ENCODE measurements at regions not wholly inside any gene's neighbourhood (a gene's known extent, or its start where the extent isn't known, plus 50 kb on each side); places are given as distances from the start of the nearest gene placed in this dataset.

DNA sequence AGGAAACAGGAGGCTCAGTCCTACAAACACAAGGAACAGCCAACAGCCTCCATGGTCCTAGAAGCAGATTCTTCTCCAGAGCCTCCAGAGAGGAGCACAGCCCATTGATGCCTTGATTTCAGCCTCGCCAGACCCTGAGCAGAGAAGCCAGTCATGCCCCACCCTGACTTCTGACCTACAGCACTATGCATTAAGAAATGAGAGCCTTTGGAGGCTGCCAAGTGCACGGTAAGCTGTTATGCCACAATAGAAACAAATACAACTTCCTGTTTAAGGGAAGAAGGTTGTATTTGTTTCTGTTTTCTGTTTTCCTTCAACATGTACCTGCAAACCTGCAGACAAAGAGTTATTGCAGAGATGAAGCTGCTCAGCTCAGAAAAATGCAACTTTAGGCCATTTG is 181.3 kb upstream of the AGAP1 start:
- no peak for DNase-seq

DNA sequence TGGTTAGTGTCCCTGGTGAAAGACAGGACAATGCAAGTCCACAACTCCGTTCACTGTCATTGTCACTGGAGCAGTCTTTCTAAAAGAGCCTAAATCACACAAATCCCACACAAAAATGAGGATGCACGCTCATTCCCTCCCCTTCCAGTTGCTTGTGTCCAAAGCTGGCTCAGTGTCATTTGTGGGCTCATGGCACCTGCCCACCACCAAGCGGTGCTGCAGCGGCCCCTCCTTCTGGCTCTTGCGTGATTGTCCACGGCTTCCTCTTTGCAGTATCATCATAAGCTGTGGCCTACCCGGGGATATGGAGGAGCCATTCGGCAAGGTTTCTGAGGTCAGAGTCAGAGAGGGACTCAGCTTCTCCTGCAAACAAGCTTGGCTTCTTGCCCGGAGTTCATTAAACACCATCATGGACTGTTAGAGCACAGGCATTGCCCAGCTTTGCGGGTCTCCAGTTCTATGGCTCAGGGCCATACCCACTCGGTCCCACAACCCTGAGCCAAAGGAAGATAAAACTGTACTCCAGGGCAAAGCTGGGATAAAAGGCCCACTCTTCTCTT is 179.4 kb upstream of the AGAP1 start:
- DNase-seq: no peak

DNA sequence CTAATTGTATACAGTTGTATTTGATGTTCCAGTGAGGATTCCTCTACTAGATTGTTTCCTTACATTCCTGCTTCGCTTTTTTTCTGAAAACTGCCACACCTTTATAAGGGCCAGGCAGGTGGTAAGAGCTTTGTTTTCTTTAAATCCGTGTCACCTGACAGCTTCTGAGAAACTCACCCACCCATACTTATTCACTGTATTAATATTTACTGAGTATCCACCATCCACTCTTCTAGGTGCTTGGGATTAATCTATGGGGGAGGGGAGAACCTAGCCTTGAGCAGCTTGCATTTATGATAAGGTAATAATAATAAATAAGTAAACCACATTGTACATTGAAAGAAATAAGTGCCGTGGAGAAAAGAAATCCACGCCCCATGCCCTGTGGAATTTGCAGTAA is 174.7 kb upstream of the AGAP1 start:
- DNase-seq: no peak

DNA sequence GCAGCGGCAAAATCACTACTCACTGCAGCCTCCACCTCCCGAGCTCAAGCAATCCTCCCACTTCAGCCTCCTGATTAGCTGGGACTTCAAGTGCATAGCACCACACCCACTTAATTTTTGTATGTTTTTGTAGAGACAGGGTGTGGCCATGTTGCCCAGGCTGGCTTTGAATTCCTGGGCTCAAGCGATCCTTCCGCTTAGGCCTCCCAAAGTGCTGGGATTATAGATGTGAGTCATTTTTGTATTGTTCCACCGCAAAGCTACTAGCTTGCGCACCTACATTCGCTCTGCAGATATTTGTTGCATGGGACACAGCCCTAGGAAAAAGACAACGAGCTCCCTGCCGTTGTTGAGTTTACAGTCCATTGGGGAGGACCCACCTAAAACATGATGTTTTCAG is 173.5 kb upstream of the AGAP1 start:
- DNase-seq: no peak

DNA sequence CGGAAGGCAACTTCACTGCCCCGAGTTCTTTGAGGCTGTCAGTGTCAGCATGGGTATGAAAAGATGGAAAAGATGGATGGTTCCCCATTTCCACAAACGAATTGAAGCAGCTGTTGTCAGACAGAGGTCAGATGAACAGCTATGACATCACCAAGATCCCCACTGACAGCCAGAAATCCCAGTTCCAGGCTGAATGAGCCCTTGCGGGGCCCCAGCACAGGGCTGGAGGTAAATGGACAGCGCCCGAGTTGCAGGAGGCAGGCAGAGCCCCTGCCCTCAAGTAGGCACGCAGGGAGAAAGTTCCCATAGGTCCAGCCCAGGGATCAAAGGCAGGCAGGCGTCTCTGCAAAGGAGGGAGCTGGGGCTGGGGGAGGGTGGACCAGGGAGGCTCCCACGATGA is 169.5 kb upstream of the AGAP1 start:
- no peak for DNase-seq

DNA sequence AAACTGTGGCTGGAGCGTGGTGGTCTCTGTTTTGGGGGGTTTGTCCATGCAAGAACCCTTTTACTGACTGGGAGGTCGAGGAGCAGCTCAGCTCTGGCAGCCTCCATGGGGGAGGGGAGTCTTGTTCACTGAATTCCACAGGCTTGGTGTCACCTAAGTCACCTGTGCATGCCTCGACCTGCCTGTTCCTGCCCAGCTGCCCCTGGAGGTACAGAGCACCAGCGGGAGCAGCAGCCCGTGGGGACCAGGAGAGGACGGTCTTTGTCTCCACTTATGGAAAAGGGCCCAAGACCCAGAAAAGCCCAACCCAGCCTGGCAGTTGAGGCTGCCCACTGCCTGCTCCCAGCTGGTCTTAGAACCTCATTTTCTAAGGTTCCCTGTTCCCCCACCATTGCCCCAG is 168.7 kb upstream of the AGAP1 start:
- DNase-seq: no peak

DNA sequence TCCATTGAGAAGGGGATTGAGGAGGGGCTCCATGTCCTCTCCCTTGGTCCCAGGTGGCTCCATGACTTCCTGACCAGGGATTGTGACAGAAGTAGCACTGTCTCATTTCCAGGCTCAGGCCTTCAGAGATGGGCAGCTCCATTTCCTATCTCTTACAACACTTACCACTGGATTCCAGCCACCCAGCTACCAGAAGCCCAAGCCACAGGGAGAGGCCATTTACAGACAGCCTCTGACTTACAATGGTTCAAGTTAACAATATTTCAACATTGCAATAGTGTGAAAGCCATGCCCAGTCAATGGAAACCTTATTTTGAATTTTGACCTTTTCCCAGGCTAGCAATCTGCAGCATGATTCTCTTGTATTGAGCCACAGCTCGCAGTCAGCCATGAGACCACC is 164.9 kb upstream of the AGAP1 start:
- DNase-seq: no peak

DNA sequence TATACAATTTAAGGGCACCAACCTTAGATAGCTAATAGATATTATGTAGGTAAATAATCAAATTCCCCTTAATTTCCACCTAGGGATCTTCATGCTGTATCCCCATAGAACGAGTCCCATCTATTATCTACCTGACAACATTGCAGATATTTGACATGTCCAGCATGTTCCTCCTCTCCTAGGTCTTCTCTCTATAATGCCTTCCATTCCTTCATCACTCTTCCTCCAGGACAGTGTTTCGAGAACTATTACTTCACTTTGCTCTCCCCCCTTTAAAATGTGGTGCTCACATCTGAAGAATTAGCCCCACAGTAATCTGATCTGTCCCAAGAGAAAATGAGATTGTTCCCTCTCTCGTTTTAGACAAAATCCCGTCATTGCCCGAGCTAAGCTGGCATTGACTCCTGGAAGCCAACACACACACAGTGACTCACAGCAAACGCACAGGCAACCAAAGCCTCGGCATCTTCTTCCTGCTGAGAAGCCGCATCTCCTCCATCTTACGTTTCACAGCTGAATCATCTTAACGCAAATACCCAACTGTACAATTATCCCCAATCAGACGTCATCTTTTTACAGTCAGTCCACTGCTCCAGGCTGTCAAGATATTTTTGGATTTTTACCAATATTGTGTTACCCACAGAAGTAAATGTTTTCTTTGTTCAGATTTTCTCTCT is 162.9 kb upstream of the AGAP1 start:
- DNase-seq: no peak

DNA sequence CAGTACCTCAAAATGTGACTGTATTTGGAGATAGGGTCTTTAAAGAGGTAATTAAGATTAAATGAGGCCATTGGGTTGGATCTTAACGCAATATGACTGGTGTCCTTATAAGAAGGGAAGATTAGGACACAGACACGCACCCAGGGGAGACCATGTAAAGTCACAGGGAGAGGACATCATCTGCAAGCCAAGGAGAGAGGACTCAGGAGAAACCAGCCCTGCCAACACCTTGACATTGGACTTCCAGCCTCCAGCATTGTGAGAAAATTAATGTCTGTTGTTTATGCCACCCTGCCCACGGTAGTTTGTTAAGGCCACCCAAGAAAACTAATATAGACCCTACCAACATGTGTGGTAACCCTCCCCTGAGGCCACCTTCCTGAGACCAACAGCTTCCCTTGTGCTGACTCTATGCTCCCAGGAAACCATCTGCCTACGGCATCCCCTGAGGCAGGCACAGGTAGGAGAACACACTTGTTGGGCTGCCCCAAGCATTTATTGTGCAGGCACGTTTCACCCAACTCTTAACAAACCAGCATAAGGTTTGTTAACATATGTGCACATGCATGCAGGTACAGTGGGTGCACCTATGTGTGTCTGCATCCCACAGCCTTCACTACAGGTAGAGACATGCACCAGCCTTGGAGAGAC is 161.5 kb upstream of the AGAP1 start:
- no peak for DNase-seq

DNA sequence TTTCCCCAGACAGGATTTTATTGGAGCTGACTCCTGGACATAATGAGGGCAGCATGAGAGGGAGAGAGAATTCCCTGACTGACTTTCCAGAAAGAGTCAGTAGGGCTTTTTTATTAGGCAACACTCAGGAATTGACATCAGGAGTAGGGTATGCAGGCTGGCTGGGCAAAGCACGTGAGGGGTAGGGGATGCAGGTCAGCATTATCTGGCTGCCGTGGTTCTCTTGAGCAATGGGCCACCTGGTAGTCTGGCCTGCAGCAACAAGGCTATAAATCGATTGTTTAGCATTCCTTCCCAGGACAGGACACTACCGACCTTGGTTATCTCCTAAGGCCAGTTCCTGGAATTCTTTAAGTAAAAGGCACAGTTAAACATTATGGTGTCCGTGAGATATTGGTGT is 160.8 kb upstream of the AGAP1 start:
- no peak for DNase-seq

DNA sequence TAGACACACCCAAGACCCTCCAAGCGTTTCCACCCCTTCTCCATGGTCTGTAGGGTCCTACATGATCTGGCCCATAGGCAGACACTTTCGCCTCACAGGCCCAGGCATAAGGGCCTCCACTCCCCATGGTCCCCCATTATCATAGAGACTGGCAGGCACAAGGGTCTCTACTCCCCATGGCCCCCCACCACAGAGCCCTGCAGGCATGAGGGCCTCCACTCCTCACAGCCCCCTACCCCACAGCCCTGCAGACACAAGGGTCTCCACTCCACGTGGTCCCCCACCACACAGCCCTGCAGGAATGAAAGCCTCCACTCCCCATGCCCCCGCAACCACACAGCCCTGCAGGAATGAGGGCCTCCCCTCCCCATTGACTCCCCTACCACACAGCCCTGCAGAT is 159.7 kb upstream of the AGAP1 start:
- DNase-seq: no peak

DNA sequence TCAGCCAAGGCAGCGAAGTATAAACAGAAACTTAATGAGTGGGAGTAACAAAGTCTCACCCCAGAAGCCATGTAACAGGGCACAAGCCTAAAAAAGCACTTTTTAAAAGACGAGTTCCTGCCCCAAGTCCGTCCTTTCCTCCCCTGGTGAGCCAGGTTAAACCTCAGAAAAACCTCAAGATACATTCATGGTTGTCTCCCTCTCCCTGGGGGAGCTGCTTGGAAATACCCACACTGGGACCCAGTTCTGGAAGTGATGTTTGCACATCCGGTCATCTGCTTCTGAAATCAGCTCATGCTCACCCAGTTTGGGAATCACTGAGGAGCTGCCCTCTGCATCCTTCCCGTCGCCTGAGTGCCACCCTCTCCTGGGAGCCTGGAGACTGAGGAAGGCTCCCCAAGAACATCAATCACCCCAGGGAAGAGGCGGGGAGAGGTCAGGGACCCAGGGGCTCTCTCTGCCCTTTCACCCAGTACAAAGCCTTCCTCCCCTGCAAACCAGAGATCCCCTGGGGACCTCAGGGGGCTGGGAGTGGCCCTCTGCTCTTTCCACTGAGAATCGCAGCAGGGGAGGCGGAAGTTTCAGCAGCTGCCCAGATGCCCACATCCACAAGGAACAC is 150.6 kb upstream of the AGAP1 start:
- DNase-seq: no peak

DNA sequence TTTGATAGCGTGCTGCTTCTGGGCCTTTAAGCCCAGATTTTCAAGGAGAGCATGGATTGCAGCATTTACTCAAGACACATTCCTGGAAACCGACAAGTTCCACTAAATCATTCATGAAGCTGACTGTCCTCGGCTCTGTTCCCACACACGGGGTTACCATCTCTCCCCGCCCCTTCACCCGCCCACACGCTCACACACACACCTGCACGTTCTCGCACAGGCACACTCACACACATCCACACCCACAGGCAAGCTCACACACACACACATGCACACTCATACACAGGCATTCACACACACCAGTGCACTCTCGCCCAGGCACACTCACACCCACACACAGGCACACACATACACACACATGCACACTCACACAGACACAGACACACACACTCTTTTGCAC is 150.0 kb upstream of the AGAP1 start:
- no peak for DNase-seq

DNA sequence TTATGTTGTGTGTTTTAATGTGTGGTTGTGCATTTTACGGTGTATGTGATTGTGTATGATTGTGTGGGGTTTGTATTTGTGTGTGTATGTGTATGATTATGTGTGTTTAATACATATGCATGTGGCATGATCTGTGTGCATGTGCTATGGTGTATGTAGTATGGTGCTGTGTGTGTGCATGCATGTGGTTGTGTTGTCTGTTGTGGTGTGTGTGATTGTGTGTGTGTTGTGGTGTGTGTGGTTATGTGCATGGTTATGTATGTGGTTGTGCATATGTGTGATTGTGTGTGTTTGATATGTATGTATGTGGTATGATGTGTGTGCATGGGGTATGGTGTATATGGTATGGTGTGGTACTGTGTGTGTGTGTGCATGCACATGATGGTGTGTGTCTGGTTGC is 148.1 kb upstream of the AGAP1 start:
- DNase-seq: no peak

DNA sequence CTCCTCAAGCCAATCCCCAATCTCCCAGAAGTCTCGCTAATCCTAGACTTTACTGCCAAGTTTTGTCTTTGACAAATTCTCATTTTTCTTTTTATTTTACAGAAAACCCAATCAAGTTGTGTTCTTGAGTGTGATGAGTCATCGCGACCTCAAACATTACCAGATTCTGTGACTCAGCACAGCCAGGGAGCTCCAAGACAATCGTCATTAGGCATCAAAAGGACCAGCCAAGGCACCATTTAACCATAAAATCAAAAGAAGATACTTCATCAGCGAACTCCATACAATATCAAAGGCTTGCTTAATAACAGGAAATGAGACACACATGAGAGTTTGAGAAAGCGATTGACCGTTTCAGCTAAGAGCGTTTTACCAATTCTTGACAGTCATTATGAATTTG is 146.2 kb upstream of the AGAP1 start:
- DNase-seq: no peak

DNA sequence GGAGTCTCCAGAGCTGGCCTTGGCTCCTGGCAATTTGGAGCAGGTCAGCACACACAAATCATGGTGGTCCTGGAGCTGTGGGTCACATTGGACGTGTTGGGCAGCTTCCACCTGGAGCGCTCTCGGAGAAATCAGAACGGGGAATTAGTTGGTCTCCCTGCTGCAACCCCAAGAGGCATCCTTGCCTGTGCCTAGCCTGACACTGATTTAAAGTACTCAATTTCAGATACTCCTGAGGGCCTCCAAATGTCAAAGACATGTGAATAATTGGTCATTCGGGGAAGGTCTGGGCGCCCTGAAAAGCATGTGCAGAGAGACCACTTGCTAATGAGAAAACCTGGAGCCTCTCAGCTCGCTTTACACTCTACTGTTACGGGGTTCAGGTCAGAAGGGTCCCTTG is 145.5 kb upstream of the AGAP1 start:
- DNase-seq: no peak

DNA sequence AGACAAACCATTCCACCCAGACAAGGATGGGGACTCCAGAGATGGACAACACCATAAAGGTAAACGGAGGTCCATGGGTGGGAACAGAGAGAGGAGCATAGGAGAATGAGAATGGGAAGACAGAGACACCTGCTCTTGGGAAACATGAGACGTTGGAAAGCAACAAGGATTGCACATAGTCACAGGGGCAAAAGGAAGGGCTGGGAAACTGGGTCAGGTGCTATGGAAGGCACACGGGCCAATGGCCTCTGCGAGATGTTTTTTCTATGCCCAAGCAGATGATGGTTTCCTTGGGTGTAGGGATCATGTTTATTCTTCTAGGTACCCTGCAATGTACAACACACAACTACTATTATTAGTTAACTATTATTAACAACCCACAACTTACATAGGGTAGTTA is 143.6 kb upstream of the AGAP1 start:
- no peak for DNase-seq

DNA sequence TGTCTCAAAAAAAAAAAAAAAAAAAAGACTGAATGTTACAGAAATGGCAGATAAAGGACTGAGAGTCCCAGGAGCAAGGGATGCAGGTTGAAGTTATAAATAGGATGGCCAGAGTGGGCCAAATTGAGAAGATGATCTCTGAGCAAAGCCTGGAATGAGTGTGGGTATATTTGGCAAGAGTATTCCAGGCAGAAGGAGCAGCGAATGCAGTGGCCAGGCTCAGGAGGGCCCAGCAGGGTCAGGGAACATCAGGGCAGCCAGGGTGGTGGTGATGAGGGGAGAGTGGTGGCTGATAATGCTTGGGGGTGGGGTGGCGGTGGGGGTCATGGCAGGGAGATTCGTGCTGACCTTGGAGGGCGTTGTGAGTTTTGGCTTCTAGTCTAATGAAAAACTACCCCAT is 141.3 kb upstream of the AGAP1 start:
- no peak for DNase-seq

DNA sequence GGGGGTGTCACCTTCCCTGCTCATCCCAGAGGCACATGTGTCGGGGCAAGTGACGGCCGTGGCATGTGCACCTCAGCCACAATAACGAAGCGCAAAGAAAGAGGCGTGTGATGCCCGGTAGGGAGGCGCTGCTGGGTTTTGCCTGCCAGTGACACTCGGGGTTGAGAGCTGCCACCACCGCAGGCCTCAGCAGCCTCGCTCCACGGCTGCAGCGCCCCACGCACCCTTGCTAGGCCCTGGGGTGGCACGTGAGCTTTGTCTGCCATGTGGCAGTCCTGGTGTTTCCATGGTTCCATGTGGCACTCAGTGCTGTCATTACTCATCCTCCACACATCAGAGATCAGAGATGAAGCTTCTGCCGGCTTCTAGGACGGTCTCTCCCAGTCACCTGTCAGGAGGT is 136.0 kb upstream of the AGAP1 start:
- no peak for DNase-seq

DNA sequence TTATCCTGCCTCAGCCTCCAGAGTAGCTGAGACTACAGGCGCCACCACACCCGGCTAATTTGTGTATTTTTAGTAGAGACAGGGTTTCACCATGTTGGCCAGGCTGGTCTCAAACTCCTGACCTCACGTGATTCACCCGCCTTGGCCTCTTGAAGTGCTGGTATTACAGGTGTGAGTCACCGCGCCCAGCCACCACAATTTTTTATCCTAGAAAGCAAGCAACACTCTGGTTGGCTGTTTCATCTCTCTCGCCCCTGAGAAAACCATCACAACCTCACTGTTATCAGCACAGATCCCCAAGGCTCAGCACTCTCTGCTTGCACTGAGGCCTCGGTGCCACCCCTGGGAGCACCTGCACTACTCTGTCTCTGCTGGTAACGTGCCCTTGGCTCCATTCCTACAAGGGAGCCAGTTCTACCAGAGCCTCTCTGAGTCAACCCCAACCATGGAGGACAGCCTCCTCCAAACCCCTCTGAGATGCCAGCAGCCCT is 134.8 kb upstream of the AGAP1 start:
- DNase-seq: no peak

DNA sequence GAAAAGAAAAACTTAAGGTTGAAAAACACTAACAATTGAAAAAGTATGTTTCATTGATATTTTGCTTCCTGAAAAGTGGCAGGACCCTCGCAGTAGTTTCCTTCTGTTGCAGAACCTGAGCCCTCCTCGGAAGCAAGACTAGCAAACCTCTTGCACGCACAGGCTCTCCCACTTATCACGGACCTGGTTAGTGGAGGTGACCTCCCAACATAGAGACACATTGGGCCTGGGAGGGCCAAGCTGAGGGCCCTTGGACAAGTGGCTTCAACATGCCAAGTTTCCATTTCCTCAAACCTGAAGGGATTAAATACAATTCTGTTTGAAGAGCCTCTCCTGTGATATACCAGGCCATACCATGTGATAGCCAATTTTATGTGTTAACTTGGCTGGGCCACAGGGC is 133.4 kb upstream of the AGAP1 start:
- DNase-seq: no peak

DNA sequence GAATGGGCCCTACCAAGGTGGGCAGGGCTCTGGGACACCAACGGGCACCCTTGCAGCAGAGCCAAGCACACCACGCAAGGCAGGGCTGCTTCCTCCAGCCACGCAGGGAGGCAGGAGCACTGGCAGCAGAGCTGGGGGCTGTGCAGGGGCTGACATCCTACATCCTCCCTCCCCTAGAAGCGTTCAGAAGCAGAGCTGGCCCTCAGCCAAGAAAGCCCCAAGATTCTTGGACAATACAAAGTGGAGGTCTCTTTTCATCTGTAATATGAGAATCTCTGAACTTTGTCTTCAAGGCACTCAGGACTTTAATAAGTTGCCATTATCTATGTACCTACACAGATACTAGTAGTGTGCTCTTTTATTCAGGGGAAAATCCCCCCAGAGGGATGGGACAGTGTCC is 128.1 kb upstream of the AGAP1 start:
- DNase-seq: no peak

DNA sequence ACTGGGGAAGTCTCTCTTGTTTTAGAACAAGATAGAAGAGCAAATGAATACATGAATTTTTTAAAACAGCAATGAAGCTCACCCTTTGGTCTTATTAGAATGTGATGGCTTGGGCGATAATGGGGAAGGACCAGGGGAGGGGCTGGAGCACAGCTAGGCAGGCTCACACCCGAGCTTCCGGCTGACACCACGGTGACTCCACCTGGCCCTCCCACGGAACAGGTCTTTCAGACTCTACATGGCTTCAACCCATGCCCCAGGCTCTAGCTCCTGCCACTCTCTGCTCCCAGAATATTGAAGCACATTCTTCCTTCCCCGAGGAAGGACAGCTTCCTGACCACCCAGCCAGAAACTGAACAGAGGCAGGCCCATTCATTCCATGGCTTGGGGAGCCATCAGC is 127.5 kb upstream of the AGAP1 start:
- no peak for DNase-seq

DNA sequence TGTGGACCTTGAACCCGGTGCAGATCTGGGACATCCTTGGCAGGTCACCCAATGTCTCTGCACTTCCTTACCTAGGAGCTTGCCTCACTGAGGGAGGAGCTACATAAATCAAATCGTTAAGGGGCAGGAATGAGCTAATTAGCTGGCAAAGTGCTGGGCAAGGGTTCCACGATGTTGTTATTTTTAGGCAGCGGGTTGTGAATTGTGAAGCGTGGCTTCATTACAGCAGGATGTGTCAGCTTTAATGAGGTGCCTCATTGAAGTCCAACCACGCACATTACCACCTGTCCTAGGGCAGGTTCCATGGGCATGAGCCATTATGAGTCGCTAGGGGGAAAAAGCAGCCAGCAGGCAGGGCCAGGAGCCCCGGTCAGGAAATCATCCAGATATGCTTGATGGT is 127.0 kb upstream of the AGAP1 start:
- DNase-seq: no peak

All from activated naive CD4-positive, alpha-beta T cell treated with anti-CD3 and anti-CD28 coated beads, Interleukin-2, amount 50 U/mL, for 16 hours (primary cell).